Lung (tissue), 11 donors: ENCODE measurements at regions not wholly inside any gene's neighbourhood (a gene's known extent, or its start where the extent isn't known, plus 50 kb on each side); places are given as distances from the start of the nearest gene placed in this dataset.
"Not testable (repeated sequence)": the region's sequence is repeated elsewhere in the genome, so short reads cannot be mapped to it uniquely, and the experiment has no call there.

Experiments
- ATAC-seq: fragments of 200-7000 bp; cut with Tn5 transposase; one replicate; pipeline ENCODE4 v1.9.1; 2020; ENCODE audit warnings: moderate number of reproducible peaks; ENCODE audit not compliant: insufficient read depth, low FRiP score
- DNase-seq, 3 donors: peaks; one replicate each; pipeline ENCODE4 v3.0.0-alpha.2; 2013 to 2017
- H3K27ac ChIP-seq, 2 donors: one replicate each; pipeline ENCODE4 v1.5.1; 2013; ENCODE audit warnings: mild to moderate bottlenecking in 2 of 2, moderate library complexity in 2 of 2, control low read depth in 1 of 2, inconsistent platforms in 1 of 2, low read depth in 1 of 2, low read length in 1 of 2
- H3K27me3 ChIP-seq, 3 donors: one replicate each; pipeline ENCODE4 v1.5.1; 2013; ENCODE audit warnings: low read length in 2 of 3; ENCODE audit not compliant: control insufficient read depth in 3 of 3, insufficient read depth in 3 of 3
- H3K36me3 ChIP-seq, 4 donors: one replicate each; pipeline ENCODE4 v1.5.1; 2013; ENCODE audit warnings: low read length in 4 of 4, mild to moderate bottlenecking in 1 of 4, moderate library complexity in 1 of 4; ENCODE audit not compliant: control insufficient read depth in 4 of 4, insufficient read depth in 4 of 4
- H3K4me1 ChIP-seq, 5 donors: one replicate each; pipeline ENCODE4 v1.5.1; 2013; ENCODE audit warnings: low read length in 5 of 5, mild to moderate bottlenecking in 2 of 5, moderate library complexity in 1 of 5; ENCODE audit not compliant: control insufficient read depth in 5 of 5, insufficient read depth in 5 of 5
- H3K4me3 ChIP-seq: one replicate; pipeline ENCODE4 v1.5.1; 2013; ENCODE audit warnings: mild to moderate bottlenecking, control low read depth, moderate library complexity
- H3K9ac ChIP-seq, 2 donors: one replicate each; pipeline ENCODE4 v1.5.1; 2013; ENCODE audit warnings: low read length in 2 of 2, control low read depth in 1 of 2; ENCODE audit not compliant: insufficient read depth in 1 of 2
- H3K9me3 ChIP-seq, 4 donors: one replicate each; pipeline ENCODE4 v1.5.1; 2013; ENCODE audit warnings: low read length in 3 of 4, mild to moderate bottlenecking in 1 of 4, moderate library complexity in 1 of 4; ENCODE audit not compliant: control insufficient read depth in 4 of 4, insufficient read depth in 3 of 4
- CTCF ChIP-seq: IDR thresholded peaks from 2 replicates; pipeline ENCODE4 v1.5.1; 2012; ENCODE audit warnings: mild to moderate bottlenecking; ENCODE audit errors: control extremely low read depth, extremely low read depth
- WGBS, 2 donors: extraction: QIAGEN DNeasy Blood & Tissue Kit; methylation state at CpG; one replicate each; pipeline ENCODE4 v1.1.7; 2013; 5-methylcytosine and 5-hydroxymethylcytosine counted together
- donor health status: control.
- donor health status: control.
- donor health status: Bipolar disorder and iron deficiency.
- donor health status: healthy.
- donor health status: DM: yes; HTN: yes; CAD: no.

- no peak for DNase-seq
- Histone ChIP-seq H3K9ac (no peak overlapping the region), H3K27ac (no peak overlapping the region), H3K4me1 (peaks cover 0 to 3% (median 0%) of the 10 kb centered on the region in 5 donors), H3K9me3 (no peaks in the 10 kb centered on the region), H3K27me3 (no peaks in the 10 kb centered on the region), H3K4me3 (no peak overlapping the region), H3K36me3 (no peaks in the 10 kb centered on the region)
- TF ChIP-seq CTCF: no peak
- 94 to 98% methylated on average over 2 of the region's 2 CpGs for WGBS, 2 donors
- ATAC-seq: no peak
These were observed 407.5 kb downstream of the SPRY2 start for GRCh38 chr13:79933389-79933788.

- WGBS, 2 donors: 45 to 46% methylated on average over 2 of the region's 2 CpGs
- TF ChIP-seq CTCF: no peak
- H3K27ac ChIP-seq: no peak overlapping the region
- ATAC-seq (no peak), DNase-seq (no peak)
- H3K4me3 ChIP-seq: no peak overlapping the region
- H3K4me1 ChIP-seq: peaks cover 0 to 3% (median 0%) of the 10 kb centered on the region in 5 donors
- no peaks in the 10 kb centered on the region for H3K27me3 ChIP-seq
- no peaks in the 10 kb centered on the region for H3K9me3 ChIP-seq
- H3K9ac ChIP-seq: no peak overlapping the region
- H3K36me3 ChIP-seq: no peaks in the 10 kb centered on the region
These were observed 408.4 kb downstream of the SPRY2 start for GRCh38 chr13:79932556-79932955.

GRCh38 chr13:79923973-79924556 is 416.9 kb downstream of the SPRY2 start:
- not testable (repeated sequence) for H3K27ac ChIP-seq, H3K4me3 ChIP-seq, ATAC-seq, H3K36me3 ChIP-seq, H3K4me1 ChIP-seq, H3K9ac ChIP-seq, DNase-seq, H3K27me3 ChIP-seq
- 97% methylated on average over 1 of the region's 1 CpG for WGBS, 2 donors
- H3K9me3 ChIP-seq: peaks cover 0 to 15% (median 2%) of the 10 kb centered on the region in 4 donors

- H3K9ac ChIP-seq: no peak overlapping the region
- H3K4me3 ChIP-seq: no peak overlapping the region
- H3K9me3 ChIP-seq: peaks cover 0 to 11% (median 2%) of the 10 kb centered on the region in 4 donors
- H3K4me1 ChIP-seq: peaks cover 0 to 22% (median 4%) of the 10 kb centered on the region in 5 donors
- H3K27me3 ChIP-seq: no peaks in the 10 kb centered on the region
- no peaks in the 10 kb centered on the region for H3K36me3 ChIP-seq
- ATAC-seq (no peak), DNase-seq (peak; percentile 29 to 61 (median 54))
- no peak overlapping the region for H3K27ac ChIP-seq
- 62 to 85% methylated on average over 2 of the region's 2 CpGs for WGBS, 2 donors
- TF ChIP-seq CTCF: no peak
These were observed 421.8 kb downstream of the SPRY2 start for GRCh38 chr13:79919091-79919490.
